ENCODE measurements at regions not wholly inside any gene's neighbourhood (a gene's known extent, or its start where the extent isn't known, plus 50 kb on each side); places are given as distances from the start of the nearest gene placed in this dataset.

DNA sequence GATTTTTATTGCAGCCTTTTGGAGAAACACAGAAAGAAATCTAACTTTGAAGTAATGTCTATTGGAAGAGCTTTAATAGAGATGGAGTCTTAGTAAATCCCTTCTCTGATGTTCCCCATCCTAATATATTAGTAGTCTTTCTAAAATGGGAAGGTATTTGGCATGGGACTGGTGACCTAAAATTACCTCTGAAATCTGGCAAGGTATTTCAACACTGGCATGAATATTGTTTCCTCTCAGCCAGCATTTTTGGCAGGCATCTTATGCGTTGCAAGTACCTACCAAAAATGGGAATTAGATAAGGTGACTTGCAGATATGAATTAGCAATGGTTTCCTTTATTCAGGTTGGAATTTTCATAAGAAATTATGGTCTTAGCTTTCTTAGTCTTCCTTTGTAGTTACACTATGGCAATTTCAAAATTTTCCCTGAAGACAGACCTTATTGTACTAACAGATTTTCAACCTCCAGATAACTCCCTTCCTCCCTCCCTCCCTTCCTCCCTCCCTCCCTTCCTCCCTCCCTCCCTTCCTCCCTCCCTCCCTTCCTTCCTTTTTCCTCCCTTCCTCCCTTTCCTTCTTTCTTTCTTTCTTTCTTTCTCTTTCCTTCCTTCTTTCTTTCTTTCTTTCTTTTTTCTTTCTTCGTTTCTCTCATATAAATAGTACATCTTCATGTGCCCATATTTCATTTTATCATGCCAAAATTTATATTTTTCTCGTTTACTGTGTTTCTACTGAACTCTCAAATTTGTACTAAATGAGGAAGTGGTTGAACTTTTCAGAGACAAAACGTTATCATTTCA is 168.2 kb upstream of the KCNMB2 start:
- no peak for DNase-seq

DNA sequence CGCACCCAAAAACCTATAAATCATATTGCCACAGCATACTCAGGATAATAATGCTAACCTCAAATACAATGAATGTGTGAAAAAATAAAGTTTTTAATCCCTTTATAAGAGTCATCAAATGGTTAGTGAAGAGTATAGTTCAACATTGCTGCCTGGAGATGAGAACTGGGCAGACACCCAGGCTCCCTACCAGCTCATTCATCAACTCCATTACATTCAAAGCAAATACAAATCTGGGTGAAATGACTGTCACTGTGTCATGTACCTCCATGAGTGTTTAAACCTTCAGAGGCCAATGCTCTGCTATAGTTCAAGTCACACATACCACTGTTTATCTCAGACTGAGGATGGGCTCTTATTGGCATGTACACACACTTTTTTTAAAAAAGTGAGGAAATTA is 167.2 kb upstream of the KCNMB2 start:
- no peak for DNase-seq

DNA sequence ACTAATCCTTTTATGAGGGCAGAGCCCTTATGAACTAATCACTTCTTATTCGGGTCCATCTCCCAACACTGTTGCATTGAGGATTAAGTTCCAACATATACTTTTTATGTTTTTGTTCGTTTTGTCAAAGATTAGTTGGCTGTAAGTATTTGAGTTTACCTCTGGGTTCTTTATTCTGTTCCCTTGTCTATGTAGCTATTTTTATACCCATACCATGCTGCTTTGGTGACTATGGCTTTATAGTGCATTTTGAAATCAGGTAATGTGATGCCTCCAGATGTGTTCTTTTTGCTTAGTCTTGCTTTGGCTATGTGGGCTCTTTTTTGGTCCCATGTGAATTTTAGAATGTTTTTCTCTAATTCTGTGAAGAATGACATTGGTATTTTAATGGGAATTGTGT is 166.4 kb upstream of the KCNMB2 start:
- no peak for DNase-seq

DNA sequence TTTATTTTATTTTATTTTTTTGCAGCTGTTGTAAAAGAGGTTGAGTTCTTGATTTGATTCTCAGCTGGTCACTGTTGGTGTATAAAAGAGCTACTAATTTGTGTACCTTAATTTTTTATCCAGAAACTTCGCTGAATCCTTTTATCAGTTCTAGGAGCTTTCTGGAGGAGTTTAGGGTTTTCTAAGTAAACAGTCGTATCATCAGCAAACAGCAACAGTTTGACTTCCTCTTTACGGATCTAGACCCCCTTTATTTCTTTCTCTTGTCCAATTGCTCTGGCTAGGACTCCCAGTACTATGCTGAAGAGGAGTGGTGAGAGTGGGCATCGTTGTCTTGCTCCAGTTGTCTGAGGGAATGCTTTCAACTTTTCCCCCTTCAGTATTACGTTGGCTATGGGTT is 165.8 kb upstream of the KCNMB2 start:
- DNase-seq = no peak

DNA sequence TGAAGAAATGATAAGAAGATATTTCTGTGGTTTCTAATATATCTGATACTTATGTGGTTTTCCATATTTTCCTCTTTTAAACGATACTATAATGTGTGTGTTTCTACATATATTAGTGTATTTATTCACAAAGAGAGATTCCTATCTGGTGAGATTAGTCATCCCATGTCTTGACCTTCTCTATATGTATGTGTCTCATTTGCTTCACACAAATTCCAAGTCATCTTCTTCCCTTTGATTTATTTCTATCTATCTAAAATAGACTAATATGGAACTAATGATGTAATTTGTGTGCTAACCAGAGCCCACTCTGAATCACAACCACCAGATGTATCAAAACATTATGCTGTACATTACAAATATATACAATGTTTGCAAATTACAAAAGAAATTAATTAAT is 154.7 kb upstream of the KCNMB2 start:
- DNase-seq = no peak

DNA sequence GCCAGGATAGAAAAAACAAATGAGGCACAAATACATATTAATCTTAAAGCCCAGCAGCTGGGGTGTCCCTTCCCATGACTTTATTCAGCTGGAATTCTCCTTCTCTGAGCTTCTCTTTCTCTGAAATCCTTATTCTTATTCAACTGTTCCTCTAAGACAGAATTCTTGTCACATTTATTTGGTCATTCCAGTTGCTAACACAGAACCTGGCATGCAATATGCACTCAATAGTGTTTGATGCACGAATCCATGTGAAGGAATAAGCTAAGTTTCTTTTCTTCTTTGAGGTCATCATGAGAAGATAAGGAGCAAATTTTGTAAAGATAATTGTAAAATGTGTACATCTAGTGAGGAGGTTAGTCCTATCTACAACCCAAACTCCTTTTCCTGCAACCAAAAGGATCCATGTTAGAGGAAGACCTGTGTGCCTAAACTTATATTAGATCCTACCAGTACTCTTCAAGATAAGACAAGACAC is 154.2 kb upstream of the KCNMB2 start:
- DNase-seq = no peak

DNA sequence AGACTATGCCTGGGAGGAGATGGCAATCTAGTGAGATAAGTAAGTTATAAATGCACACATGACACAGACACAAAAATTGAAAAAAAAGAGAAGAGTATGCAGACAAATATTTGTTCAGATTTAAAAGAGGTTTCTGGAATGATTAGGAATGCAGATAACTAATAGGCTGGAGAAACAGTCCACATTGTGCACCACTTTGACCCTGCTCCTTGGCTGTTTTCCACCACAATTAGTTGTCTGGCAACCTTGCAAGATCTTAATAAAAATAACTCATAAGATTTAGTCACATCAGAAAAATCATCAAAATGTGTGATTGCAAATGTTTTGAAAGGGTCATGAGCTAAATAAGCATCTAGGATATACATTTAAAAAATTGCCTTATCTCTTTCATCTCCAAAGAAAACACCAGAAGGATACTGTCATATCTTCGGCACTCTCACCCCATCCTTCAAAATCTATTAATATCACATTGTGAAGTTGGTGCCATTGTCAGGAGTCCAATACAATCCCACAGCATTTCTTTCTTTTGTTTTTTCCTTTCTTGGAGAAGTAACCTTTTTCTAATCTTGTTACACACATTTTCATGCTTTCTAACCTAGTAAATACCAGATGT is 153.7 kb upstream of the KCNMB2 start:
- no peak for DNase-seq

DNA sequence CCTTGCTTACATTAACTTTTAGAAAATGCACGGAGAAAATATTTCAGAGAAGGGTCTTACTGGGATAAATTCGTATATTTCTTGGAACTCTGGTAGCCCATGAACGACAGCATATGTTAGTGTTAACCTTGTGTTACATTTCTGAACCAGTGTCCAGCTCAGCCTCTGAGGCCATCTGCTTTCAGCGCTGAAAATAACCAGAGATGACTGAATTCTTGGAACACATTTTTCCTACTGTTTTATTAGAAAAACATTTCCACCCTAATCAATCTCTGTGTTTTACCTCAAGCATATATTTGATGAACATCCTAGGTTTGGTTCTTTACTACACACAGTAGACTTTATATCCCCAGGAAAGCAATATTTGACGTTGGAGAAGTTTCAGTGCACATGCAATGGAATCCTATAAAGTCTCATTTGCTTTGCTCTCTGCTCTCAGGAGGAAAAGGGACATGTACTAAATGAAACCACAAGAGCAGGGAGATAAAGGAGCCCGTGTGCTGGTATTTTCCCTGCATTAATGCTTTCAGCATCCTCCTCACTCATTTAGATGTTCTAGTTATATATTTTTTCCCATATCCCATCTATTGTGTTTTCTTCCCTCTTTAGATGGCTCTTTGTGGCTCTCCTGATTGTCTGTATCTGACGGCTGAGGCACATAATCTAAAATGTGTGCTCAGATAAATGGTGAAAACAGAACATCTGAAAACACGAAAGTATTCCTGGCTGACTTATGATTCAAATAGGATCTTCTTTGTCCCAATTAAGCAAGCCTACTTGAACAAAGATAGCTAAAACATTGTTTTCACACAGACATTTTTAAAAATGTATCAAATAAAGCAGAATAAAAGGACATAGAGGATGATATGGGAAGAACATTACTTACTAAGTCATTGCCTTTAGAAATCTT is 151.7 kb upstream of the KCNMB2 start:
- DNase-seq = no peak

DNA sequence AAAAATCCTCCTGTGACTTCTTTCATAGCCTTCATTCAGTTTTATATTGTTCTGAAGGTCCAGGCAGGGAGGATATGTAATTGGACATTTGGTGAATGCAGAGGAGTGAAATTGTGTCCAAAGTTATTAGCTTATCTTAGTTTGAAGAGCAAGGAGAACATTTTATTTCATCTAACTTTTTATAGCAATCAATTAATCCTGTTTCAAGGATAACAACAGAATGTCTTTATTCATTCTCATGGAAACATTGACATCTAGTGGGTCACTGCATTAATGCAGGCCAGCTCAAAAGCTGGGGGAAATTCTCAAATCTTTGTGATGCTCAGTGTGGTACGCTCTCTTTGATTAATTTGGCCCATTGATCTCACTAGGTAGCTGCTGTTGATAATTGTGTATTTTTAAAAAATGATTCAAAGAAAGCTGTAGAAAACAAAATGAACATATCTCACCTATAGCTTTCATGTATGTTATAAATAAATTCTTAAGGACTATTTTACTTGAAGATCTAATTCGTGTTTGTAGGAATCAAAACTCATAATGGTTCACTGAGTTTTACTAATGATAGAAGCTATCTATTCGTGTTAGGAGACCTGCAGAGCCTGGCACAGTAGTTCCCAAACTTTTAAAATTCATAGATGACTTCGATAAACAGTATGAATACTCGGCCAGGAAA is 150.8 kb upstream of the KCNMB2 start:
- no peak for DNase-seq

DNA sequence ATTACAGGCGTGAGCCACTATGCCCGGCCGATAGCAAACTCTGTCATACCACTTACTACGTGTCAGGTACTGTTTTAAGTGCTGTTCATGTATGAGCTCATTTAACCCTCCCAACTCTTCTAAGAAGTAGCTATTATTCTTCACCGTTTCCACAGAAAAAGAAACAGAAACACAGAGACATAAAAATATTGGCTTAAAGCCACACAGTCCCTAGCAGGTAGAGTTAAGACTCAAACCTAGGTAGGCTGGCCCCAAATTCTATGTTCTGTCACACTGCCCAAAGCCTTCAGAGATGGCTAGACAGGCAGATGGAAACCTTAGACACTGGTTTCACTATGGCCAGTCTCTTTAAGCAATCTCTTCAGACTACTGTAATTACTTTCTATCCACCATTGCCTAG is 149.8 kb upstream of the KCNMB2 start:
- DNase-seq = no peak

DNA sequence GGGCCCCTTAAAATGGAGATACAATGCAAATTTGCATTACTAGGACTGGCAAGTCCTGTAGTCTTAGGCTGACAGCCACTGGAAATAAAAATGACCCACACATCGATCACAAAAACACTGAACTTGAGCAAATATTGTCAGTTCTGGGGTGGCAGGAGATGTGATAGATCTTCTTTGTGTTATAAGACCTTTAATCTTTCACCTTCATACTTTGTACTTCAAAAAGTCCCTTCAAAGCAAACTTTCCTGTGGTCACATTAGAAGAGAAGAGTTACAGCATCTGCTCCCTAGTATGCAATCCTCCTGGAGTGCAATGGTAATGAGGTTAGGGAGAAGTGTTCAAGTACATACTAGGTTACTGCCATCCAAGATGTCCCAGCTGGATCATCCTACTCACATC is 149.4 kb upstream of the KCNMB2 start:
- DNase-seq = no peak

DNA sequence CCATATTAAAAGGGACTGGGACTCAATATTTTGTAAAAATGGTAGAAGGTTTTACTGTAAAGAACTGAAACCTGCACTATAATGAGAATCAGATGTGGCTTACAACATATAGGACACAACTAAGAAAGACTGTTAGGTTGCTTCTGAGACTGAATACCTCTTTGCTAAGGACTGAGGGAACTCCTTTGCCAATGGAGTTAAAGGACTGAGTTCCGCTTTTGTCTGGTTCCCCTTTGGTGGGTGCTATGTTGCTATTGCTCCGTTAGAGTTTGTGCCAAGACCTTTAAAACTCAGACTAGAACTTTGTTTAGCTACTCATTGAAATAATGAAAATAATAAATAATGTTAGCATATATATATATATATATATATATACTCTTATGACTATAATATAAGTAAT is 147.8 kb upstream of the KCNMB2 start:
- DNase-seq = no peak

DNA sequence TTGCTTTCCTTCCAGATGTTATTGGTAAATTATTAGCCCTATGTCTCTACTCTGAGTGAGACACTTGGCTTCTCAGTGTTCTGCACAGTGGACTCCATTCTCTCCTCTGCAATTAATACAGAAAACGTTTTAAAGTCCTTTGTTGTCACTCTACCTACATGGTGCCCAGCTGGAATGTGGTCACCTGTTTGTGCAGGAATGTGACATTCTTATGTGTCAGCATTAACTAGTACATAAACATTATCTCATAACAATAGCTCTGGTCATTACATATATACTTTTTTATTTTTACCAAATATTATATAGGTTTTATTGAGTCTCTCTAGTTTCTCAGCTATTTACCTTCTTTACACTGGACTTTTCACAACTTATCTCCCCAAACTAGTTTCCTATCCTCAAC is 147.0 kb upstream of the KCNMB2 start:
- no peak for DNase-seq

DNA sequence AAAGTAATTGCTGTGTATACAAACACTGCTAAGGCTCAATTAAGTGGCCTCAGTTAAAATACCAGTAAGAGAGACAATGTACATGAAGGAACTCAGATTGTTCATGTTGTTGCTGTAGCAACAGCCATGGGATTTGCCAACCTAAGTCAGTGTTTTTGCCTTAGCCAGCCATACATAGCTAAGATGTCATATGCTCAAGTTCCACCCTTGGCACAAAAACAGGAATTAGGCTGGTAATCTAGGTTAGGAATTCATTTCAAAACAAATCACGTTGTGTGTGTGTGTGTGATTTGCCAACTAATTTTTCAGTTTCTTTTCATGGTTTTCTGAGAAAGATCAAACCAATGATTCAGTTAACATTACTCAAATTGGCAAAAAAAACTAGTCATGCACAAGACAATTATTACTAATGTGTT is 143.7 kb upstream of the KCNMB2 start:
- DNase-seq = no peak

DNA sequence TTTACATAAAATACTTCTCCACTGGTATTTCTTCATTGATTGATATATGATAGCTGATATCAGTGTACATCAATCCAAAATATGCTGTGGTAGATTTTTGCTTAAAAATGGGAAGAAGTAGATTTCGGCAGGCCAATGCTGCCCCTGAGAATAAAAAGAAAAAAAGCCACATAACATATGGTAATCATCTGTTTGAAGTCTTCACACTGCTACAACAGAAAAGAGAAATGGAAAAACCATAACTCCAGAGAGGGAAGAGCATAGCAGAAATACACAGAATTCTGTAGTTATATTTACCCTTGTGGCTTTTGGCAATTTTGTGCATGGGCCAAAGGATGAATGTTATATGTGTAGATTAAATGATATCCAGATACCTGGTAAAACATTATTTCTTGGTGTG is 143.1 kb upstream of the KCNMB2 start:
- DNase-seq = no peak

DNA sequence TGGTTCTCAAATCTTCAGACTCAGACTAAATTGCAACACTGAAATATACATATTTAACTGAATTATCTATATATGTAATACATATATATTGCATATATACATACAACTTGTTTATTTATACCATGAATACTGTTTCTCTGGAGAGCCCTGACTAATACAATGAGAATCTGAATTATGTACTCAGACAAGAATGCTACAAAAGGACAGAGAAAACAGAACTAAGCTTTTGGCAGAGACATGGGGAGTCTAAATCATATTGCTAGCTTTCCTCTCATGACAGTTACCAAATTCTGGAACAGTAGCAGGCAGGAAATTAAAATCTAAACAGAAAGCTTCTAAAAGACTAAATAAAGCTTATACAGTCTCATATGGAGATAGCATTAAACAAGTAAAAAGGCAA is 142.4 kb upstream of the KCNMB2 start:
- DNase-seq = no peak

DNA sequence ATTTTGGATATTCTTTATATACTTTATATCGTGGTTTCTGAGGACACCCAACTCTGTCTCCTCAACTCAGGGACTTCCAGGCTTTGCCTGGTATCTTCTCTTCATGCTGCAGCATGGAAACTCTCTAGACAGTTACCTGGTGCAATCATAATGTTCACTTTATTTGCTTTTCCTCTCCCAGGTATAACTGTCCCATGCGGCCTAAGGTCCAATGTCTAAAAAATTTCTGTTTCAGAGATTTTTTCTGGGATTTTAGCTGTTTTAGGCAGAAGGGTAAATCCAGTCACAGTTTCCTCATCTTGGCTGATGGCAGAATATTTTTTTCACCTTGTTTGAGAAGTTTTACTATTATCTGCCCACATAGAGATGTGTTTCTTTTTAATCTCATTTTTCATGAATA is 139.9 kb upstream of the KCNMB2 start:
- DNase-seq = no peak

DNA sequence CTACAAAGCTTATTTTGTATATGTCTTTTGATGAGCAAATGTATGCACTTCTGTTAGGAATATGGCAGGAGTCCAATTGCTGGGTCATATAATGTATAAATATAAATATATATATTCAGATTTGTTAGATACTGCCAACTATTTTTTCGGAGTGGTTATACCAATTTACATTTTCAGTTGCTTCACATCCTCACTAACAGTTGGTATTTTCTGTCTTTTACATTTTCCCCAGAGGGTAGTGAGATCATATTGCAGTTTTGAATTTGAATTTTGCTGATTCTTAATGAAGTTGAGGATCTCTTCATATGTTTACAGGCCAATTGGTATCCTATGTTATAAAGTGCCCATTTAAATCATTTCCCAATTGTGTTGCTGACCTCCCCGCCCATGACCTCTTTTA is 139.0 kb upstream of the KCNMB2 start:
- DNase-seq = no peak

DNA sequence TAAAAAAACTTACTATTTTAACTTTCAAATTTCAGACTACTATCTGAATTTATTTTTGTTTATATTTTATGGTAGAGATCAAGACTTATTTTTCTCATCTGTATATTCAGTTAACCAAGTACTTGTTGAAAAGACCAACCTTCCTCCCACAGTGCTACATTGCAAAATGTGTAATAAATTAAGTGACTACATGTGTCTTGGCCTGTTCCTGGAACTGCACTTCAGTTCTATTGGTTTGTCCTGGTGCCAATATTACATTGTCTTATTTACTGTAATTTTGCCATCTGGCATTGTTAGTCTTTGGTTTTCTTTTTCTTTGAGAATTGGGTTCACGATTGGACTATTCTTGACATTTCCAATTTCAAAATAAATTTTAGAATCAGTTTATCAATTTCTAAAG is 138.4 kb upstream of the KCNMB2 start:
- DNase-seq = no peak

DNA sequence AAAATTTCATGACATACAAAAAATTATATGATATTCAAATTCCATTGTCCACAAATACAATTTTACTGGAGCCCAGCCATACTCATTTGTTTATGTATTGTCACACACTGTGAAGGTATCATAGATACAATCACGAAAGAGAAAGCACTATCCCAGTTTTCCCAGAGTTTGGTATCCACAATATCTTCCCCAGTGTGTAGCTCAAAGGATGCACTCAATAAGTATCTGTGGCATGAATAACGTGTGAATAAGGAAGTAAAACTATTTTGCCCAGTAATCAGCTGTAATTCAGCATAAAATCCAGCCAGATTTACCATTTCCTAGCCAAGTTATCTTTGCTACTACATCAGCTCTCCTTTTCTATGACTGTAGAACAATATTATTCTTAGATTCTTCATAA is 131.3 kb upstream of the KCNMB2 start:
- DNase-seq = no peak

DNA sequence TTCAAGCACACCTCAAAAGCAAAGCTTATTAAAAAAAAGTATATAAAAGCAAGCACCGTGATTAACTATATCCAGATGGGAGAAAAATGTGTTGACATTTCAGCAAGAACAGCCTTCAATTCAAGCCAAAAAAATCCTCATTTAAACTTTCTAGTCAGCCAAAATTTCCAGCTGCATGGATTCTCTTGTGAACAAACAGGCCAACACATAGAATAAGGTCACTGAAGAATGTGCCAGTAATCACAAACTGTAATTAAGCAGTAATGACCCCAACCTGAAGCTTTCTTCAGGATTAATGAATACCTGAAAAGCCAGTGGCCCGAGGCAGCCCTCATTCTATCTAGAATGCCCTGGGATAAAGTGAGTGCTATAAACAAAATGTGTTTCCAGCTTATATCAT is 130.7 kb upstream of the KCNMB2 start:
- DNase-seq = no peak

DNA sequence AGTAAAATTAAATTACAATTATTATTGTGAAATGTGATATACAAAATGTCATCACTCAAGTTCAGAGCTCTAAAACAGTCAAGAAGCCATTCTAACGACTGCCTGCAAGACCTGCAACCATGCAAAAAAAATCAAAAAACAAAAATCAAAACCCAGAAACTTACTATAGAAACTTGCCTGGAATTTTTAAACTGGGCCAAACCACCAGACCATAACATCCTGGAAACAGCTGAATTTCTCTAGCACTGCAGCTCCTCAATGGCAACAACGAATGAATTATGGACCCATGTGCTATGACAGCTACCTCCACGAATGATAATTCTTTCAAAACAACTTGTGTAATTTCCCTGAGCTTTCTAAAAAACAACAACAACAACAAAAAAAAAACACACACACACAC is 130.0 kb upstream of the KCNMB2 start:
- no peak for DNase-seq

DNA sequence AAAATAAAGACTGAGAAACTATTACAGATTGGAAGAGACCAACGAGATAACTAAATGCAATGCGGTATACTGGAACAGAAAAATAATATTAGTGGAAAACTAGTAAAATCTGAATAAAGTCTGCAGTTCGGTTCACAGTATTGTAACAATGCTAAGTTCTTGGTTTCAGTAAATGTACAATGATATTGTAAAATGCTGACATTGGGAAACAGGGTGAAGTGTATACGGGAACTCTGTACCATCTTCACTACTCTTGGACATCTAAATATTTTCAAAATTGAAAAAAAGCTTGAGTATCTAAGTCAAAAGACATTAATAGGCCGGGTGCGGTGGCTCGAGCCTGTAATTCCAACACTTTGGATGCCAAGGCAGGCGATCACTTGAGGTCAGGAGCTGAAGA is 120.9 kb upstream of the KCNMB2 start:
- DNase-seq = no peak
